Osteoblast (primary cell): ENCODE measurements at regions not wholly inside any gene's neighbourhood (a gene's known extent, or its start where the extent isn't known, plus 50 kb on each side); places are given as distances from the start of the nearest gene placed in this dataset.
A peak's percentile ranks its signal among the peaks of the same experiment; 100 is the strongest.

ENCODE experiments used
- DNase-seq: peaks from one replicate; pipeline ENCODE4 v3.0.0; 2011; ENCODE audit warnings: low spot score, mixed read lengths; ENCODE audit not compliant: insufficient read length; ENCODE audit errors: missing footprints
- H2AFZ ChIP-seq: 2 replicates; pipeline ENCODE4 v1.6.0; 2011; ENCODE audit warnings: mild to moderate bottlenecking, low read length
- H3K27ac ChIP-seq: 2 replicates; pipeline ENCODE4 v1.5.1; 2011; ENCODE audit warnings: mild to moderate bottlenecking, low read depth, low read length, moderate library complexity
- H3K27me3 ChIP-seq: 2 replicates; pipeline ENCODE4 v1.6.0; 2012; ENCODE audit warnings: mild to moderate bottlenecking, control low read depth, inconsistent platforms, low read length, moderate library complexity; ENCODE audit not compliant: insufficient read depth
- H3K36me3 ChIP-seq: 2 replicates; pipeline ENCODE4 v1.5.1; 2011; ENCODE audit warnings: mild to moderate bottlenecking, low read length, control low read depth, moderate library complexity; ENCODE audit not compliant: insufficient read depth
- H3K4me1 ChIP-seq: 2 replicates; pipeline ENCODE4 v1.5.1; 2011; ENCODE audit warnings: mild to moderate bottlenecking, low read length, control low read depth, moderate library complexity; ENCODE audit not compliant: insufficient read depth
- H3K4me2 ChIP-seq: 2 replicates; pipeline ENCODE4 v1.6.0; 2011; ENCODE audit warnings: mild to moderate bottlenecking, low read length; ENCODE audit not compliant: insufficient read depth
- H3K4me3 ChIP-seq: fragments of 200-600 bp; sonication (generic); 3 replicates; pipeline ENCODE4 v1.5.1; 2012; ENCODE audit warnings: mild to moderate bottlenecking, low read length, inconsistent platforms; ENCODE audit not compliant: insufficient read depth
- H3K79me2 ChIP-seq: 2 replicates; pipeline ENCODE4 v1.6.0; 2012; ENCODE audit warnings: mild to moderate bottlenecking, low read length, control low read depth, inconsistent platforms; ENCODE audit not compliant: insufficient read depth
- H3K9me3 ChIP-seq: 2 replicates; pipeline ENCODE4 v1.5.1; 2011; ENCODE audit warnings: low read depth, low read length, control low read depth
- H4K20me1 ChIP-seq: 2 replicates; pipeline ENCODE4 v1.6.0; 2012; ENCODE audit warnings: mild to moderate bottlenecking, low read length, control low read depth; ENCODE audit not compliant: insufficient read depth
- CTCF ChIP-seq: IDR thresholded peaks from 2 replicates; pipeline ENCODE4 v1.5.1; 2011; ENCODE audit warnings: mild to moderate bottlenecking, low read depth, low read length, moderate library complexity; ENCODE audit errors: extremely low read depth

GRCh38 chr12:66763467-66763866, 84.6 kb upstream of the GRIP1 start:
- Histone ChIP-seq H3K4me3 (no peak overlapping the region), H3K9me3 (no peaks in the 10 kb centered on the region), H3K27ac (no peak overlapping the region), H3K79me2 (no peaks in the 10 kb centered on the region), H3K27me3 (no peaks in the 10 kb centered on the region), H4K20me1 (no peaks in the 10 kb centered on the region), H2AFZ (no peak overlapping the region), H3K4me1 (no peaks in the 10 kb centered on the region), H3K36me3 (no peaks in the 10 kb centered on the region), H3K4me2 (no peak overlapping the region)
- no peak for DNase-seq
- TF ChIP-seq CTCF: no peak

- Histone ChIP-seq H3K27ac (no peak overlapping the region), H2AFZ (no peak overlapping the region), H4K20me1 (no peaks in the 10 kb centered on the region), H3K36me3 (no peaks in the 10 kb centered on the region), H3K4me1 (no peaks in the 10 kb centered on the region), H3K4me2 (no peak overlapping the region), H3K79me2 (no peaks in the 10 kb centered on the region), H3K27me3 (no peaks in the 10 kb centered on the region), H3K4me3 (no peak overlapping the region), H3K9me3 (no peaks in the 10 kb centered on the region)
- TF ChIP-seq CTCF: no peak
- peak; percentile 0 for DNase-seq
Observed at GRCh38 chr12:66765204-66765603, 86.3 kb upstream of the GRIP1 start.

- DNase-seq: no peak
- H3K4me3 ChIP-seq: no peak overlapping the region
- TF ChIP-seq CTCF: no peak
- H3K4me2 ChIP-seq: no peak overlapping the region
- H3K9me3 ChIP-seq: no peaks in the 10 kb centered on the region
- no peaks in the 10 kb centered on the region for H4K20me1 ChIP-seq
- H3K27me3 ChIP-seq: no peaks in the 10 kb centered on the region
- H3K27ac ChIP-seq: no peak overlapping the region
- H3K79me2 ChIP-seq: no peaks in the 10 kb centered on the region
- no peaks in the 10 kb centered on the region for H3K36me3 ChIP-seq
- H2AFZ ChIP-seq: no peak overlapping the region
- no peaks in the 10 kb centered on the region for H3K4me1 ChIP-seq
Observed at GRCh38 chr12:66767536-66767935, 88.7 kb upstream of the GRIP1 start.

GRCh38 chr12:66768293-66768692, 89.4 kb upstream of the GRIP1 start:
- DNase-seq: no peak
- Histone ChIP-seq H2AFZ (no peak overlapping the region), H3K4me1 (no peaks in the 10 kb centered on the region), H3K4me3 (no peak overlapping the region), H3K4me2 (no peak overlapping the region), H3K9me3 (no peaks in the 10 kb centered on the region), H3K79me2 (no peaks in the 10 kb centered on the region), H3K27ac (no peak overlapping the region), H4K20me1 (no peaks in the 10 kb centered on the region), H3K36me3 (no peaks in the 10 kb centered on the region), H3K27me3 (no peaks in the 10 kb centered on the region)
- no peak for TF ChIP-seq CTCF
